ENCODE measurements at regions not wholly inside any gene's neighbourhood (a gene's known extent, or its start where the extent isn't known, plus 50 kb on each side); places are given as distances from the start of the nearest gene placed in this dataset.

DNA sequence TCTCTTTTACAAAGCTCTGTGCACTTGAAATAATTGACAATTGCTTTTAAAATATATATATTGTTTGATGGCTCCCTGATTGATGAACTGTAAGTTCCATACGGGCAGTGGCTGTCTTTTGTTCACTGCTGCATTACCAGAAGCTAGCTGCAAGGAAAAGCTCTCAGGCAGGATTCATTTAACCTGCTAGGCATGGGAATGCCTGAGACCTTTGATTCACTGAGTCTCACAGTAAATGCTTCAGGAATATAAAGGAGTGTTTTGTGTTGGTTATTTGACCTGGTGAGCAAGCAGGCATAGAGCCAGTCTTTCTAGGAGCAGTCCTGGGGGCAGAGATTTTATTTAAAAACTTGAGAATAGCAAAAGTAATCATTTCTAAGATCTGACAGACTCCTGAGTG is 193.2 kb upstream of the ITGA4 start:
- no peaks in the 10 kb centered on the region for H3K9me3 Mint-ChIP-seq (ENCODE audit: low read depth)
- H3K4me3 Mint-ChIP-seq (ENCODE audit: unreplicated experiment) = no peak overlapping the region
- H3K4me1 Mint-ChIP-seq (ENCODE audit: low read depth) = peaks cover under 1% of the 10 kb centered on the region
- no peaks in the 10 kb centered on the region for H3K27me3 Mint-ChIP-seq (ENCODE audit: low read depth)
- no peaks in the 10 kb centered on the region for H3K36me3 Mint-ChIP-seq (ENCODE audit: low read depth)
- TF ChIP-seq CTCF (IDR thresholded peaks at IDR 0.05) = no peak
- no peak overlapping the region for H3K27ac Mint-ChIP-seq (ENCODE audit: unreplicated experiment)
- no peak for DNase-seq (ENCODE audit: low spot score)

DNA sequence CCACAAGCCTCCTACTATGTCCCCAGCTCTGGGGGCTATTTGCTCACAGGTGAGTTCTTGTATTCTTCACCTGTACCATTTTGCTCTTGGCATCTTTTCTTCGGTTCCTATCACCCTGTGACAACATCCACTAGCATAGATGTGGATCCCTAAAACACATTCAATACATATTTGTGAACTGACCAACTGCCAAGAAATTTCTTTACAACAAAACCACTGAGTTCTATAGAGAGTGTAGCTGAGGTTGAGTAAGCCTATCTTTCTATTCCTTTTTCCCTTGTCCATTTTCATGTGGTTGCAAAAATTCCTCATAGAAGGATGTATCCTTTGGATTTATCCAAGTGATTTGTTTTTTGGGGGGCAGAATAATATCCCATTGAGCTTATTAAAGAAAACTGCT is 192.7 kb upstream of the ITGA4 start:
- no peak overlapping the region for H3K4me3 Mint-ChIP-seq (ENCODE audit: unreplicated experiment)
- DNase-seq (ENCODE audit: low spot score) = no peak

DNA sequence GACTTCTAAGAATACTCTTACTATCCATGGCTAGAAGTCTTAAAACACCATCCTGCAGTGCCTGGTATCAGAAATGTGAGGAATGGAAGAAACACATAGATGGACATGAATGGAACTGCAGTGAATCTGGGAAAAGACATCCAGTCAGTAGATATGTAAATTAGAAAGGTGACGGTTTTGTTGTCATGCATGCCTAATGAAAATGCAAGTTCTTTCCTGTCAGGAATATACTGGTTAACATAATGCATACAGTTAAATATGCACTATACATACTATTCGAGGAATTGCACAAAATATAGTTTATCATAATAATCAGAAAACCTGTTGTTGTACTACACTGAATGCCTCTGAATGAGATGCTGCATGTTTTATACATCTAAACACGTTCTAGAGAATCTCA is 190.6 kb upstream of the ITGA4 start:
- Mint-ChIP-seq H3K4me1 (ENCODE audit: low read depth) (no peaks in the 10 kb centered on the region), H3K27ac (ENCODE audit: unreplicated experiment) (no peak overlapping the region), H3K9me3 (ENCODE audit: low read depth) (no peaks in the 10 kb centered on the region), H3K36me3 (ENCODE audit: low read depth) (no peaks in the 10 kb centered on the region), H3K4me3 (ENCODE audit: unreplicated experiment) (no peak overlapping the region), H3K27me3 (ENCODE audit: low read depth) (no peaks in the 10 kb centered on the region)
- no peak for DNase-seq (ENCODE audit: low spot score)
- TF ChIP-seq CTCF (IDR thresholded peaks at IDR 0.05) = no peak

More for the DNA sequence above, 192.7 kb upstream of the ITGA4 start:
- no peaks in the 10 kb centered on the region for H3K36me3 Mint-ChIP-seq (ENCODE audit: low read depth)
- H3K27me3 Mint-ChIP-seq (ENCODE audit: low read depth) = no peaks in the 10 kb centered on the region
- no peak for TF ChIP-seq CTCF (IDR thresholded peaks at IDR 0.05)
- H3K4me1 Mint-ChIP-seq (ENCODE audit: low read depth) = no peaks in the 10 kb centered on the region
- H3K9me3 Mint-ChIP-seq (ENCODE audit: low read depth) = no peaks in the 10 kb centered on the region
- no peak overlapping the region for H3K27ac Mint-ChIP-seq (ENCODE audit: unreplicated experiment)

DNA sequence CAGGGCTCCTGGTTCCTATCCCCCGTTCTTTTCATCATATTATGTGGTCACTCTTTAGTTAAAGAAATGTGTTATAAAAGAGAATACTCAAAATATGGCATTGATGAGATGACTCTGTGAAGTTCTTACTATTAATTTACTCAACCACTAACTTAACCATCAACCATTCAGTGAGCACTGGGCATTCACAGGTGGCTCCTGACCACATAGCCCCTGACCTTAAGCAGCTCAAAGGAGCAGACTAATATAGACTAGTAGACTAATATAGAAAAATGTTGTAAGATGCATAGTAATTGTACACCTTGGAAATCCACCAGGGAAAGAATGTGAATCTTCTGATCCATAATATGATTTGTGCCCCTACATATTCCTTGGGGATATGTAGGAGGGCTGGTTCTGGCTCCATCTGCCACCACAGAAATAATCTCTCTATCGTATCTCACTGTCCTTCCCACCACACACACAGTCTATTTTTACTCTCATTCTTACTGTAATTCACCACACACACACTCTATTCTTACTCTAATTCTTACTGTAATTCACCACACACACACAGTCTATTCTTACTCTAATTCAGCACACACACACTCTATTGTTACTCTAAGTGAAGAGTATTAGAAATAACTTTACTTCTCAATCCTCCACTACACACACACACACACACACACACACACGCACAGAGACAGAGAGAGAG is 188.9 kb upstream of the ITGA4 start:
- no peak overlapping the region for H3K4me3 Mint-ChIP-seq (ENCODE audit: unreplicated experiment)
- no peak overlapping the region for H3K27ac Mint-ChIP-seq (ENCODE audit: unreplicated experiment)
- TF ChIP-seq CTCF (IDR thresholded peaks at IDR 0.05) = no peak
- no peaks in the 10 kb centered on the region for H3K27me3 Mint-ChIP-seq (ENCODE audit: low read depth)
- H3K4me1 Mint-ChIP-seq (ENCODE audit: low read depth) = no peaks in the 10 kb centered on the region
- DNase-seq (ENCODE audit: low spot score) = no peak
- no peaks in the 10 kb centered on the region for H3K36me3 Mint-ChIP-seq (ENCODE audit: low read depth)
- H3K9me3 Mint-ChIP-seq (ENCODE audit: low read depth) = no peaks in the 10 kb centered on the region

DNA sequence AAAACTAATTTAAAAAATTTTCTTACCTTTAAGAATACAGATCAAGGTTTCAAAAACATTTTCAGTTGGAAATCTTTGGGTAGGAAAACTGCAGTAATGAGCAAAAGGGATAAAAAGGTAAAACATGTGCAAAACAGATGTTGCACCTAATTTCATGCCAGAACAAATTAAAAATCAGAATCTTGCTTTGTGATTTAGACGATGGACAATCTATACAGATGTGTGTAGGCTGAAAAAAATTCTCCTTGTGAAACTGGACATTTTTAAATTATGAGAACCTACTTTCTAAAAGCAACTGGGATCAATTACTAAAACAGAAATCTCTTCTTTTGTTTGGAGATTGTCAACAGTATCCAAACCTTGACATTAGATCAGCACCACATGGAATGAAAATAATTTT is 183.2 kb upstream of the ITGA4 start:
- no peaks in the 10 kb centered on the region for H3K36me3 Mint-ChIP-seq (ENCODE audit: low read depth)
- H3K4me1 Mint-ChIP-seq (ENCODE audit: low read depth) = no peaks in the 10 kb centered on the region
- H3K4me3 Mint-ChIP-seq (ENCODE audit: unreplicated experiment) = no peak overlapping the region
- H3K27ac Mint-ChIP-seq (ENCODE audit: unreplicated experiment) = no peak overlapping the region
- DNase-seq (ENCODE audit: low spot score) = no peak
- H3K9me3 Mint-ChIP-seq (ENCODE audit: low read depth) = no peaks in the 10 kb centered on the region
- no peaks in the 10 kb centered on the region for H3K27me3 Mint-ChIP-seq (ENCODE audit: low read depth)
- no peak for TF ChIP-seq CTCF (IDR thresholded peaks at IDR 0.05)

Data from chondrocyte (in vitro differentiated cells).